ENCODE measurements at regions not wholly inside any gene's neighbourhood (a gene's known extent, or its start where the extent isn't known, plus 50 kb on each side); places are given as distances from the start of the nearest gene placed in this dataset.

DNA sequence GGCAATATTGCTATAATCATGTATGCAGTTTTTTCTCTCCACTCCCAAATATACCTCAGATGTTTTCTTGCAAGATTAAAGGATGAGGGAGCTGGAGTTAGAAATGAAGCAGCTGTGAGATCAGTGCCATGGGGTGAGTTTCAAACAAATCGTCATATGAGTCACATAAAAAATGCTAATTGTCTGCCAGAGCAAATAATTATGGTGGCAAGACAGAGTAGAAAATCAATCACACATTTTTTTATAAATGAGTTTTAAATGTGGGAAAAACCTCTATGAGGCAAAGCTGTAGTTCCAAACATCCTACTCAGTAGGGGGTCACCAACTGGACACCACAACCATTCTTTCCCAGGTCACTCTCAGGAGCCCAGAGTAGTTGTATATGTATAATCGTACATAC, 55.3 kb downstream of the CH25H start:
- H3K79me2 ChIP-seq (ENCODE audit: insufficient read depth, low read length) = no peaks in the 10 kb centered on the region
- Mint-ChIP-seq H3K27ac (no peak overlapping the region; a peak in 1 of 7 replicates), H3K36me3 (ENCODE audit: insufficient read depth in 1 of 3, low read depth in 3 of 3) (no peaks in the 10 kb centered on the region), H3K27me3 (ENCODE audit: low read depth) (no peaks in the 10 kb centered on the region), H3K4me3 (no peak overlapping the region), H3K9me3 (peaks cover 0 to 2% of the 10 kb centered on the region in 2 experiments; a peak in 2 of 5 replicates), H3K4me1 (no peaks in the 10 kb centered on the region)
- no peak overlapping the region for H4K8ac ChIP-seq (replicated peaks; ENCODE audit: insufficient read length, low read depth, low read length)
- no peak overlapping the region for H3K4me2 ChIP-seq (ENCODE audit: insufficient read depth, insufficient read length, low read length)
- no peak overlapping the region for H2BK120ac ChIP-seq (ENCODE audit: low read depth, low read length, poor library complexity, severe bottlenecking)
- no peak for DNase-seq
- no peaks in the 10 kb centered on the region for H3K9me3 ChIP-seq (ENCODE audit: control insufficient read depth, low read depth, low read length)
- no peaks in the 10 kb centered on the region for H4K20me1 ChIP-seq (ENCODE audit: control insufficient read depth, insufficient read depth, insufficient read length)
- no peaks in the 10 kb centered on the region for H3K79me1 ChIP-seq (ENCODE audit: insufficient read depth, low read depth, low read length, poor library complexity, severe bottlenecking)
- H2AK5ac ChIP-seq (ENCODE audit: insufficient read length, low read length) = no peak overlapping the region
- H3K23ac ChIP-seq (ENCODE audit: insufficient read length, low read depth, low read length) = no peak overlapping the region
- WGBS (ENCODE audit: extremely low coverage, insufficient read length, low lambda C conversion rate) = no CpG with 5 or more reads among the region's 2 CpGs
- H3K27me3 ChIP-seq (ENCODE audit: insufficient read depth, low read length) = no peaks in the 10 kb centered on the region
- no peaks in the 10 kb centered on the region for H3K4me1 ChIP-seq (ENCODE audit: insufficient read depth, low read length)
- no peak overlapping the region for H3K4ac ChIP-seq (ENCODE audit: low read depth, low read length)
- no peak overlapping the region for H3K9ac ChIP-seq (ENCODE audit: extremely low read depth, insufficient read length, low read length)
- no peak overlapping the region for H3T11ph ChIP-seq (ENCODE audit: low read length)
- no peak overlapping the region for H3K56ac ChIP-seq (ENCODE audit: insufficient read length, low read depth, low read length)
- H2BK12ac ChIP-seq (ENCODE audit: insufficient read length, low read depth, low read length) = no peak overlapping the region
- H3K14ac ChIP-seq (ENCODE audit: insufficient read depth, low read length) = no peak overlapping the region
- no peak overlapping the region for H2AFZ ChIP-seq (ENCODE audit: low read length)
- TF ChIP-seq, protein P1, sequence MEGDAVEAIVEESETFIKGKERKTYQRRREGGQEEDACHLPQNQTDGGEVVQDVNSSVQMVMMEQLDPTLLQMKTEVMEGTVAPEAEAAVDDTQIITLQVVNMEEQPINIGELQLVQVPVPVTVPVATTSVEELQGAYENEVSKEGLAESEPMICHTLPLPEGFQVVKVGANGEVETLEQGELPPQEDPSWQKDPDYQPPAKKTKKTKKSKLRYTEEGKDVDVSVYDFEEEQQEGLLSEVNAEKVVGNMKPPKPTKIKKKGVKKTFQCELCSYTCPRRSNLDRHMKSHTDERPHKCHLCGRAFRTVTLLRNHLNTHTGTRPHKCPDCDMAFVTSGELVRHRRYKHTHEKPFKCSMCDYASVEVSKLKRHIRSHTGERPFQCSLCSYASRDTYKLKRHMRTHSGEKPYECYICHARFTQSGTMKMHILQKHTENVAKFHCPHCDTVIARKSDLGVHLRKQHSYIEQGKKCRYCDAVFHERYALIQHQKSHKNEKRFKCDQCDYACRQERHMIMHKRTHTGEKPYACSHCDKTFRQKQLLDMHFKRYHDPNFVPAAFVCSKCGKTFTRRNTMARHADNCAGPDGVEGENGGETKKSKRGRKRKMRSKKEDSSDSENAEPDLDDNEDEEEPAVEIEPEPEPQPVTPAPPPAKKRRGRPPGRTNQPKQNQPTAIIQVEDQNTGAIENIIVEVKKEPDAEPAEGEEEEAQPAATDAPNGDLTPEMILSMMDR (conservative IDR thresholded peaks at IDR 0.05) = no peak
- H2BK20ac ChIP-seq (ENCODE audit: low read depth, low read length, poor library complexity, severe bottlenecking) = no peak overlapping the region
- H3K27ac ChIP-seq (ENCODE audit: insufficient read length, low read depth, low read length) = no peak overlapping the region
- no peak overlapping the region for H4K91ac ChIP-seq (ENCODE audit: insufficient read length, low read depth, low read length)
- H3K18ac ChIP-seq (ENCODE audit: insufficient read length, low read depth, low read length) = no peak overlapping the region
- H2BK15ac ChIP-seq (ENCODE audit: low read depth, low read length) = no peak overlapping the region
- H4K5ac ChIP-seq (ENCODE audit: insufficient read length, low read depth, low read length) = no peak overlapping the region
- H3K23me2 ChIP-seq (ENCODE audit: insufficient read length, low read depth, low read length, poor library complexity, severe bottlenecking) = no peaks in the 10 kb centered on the region
- H2BK5ac ChIP-seq (ENCODE audit: insufficient read length, low read length) = no peak overlapping the region
